ENCODE measurements at regions not wholly inside any gene's neighbourhood (a gene's known extent, or its start where the extent isn't known, plus 50 kb on each side); places are given as distances from the start of the nearest gene placed in this dataset.

DNA sequence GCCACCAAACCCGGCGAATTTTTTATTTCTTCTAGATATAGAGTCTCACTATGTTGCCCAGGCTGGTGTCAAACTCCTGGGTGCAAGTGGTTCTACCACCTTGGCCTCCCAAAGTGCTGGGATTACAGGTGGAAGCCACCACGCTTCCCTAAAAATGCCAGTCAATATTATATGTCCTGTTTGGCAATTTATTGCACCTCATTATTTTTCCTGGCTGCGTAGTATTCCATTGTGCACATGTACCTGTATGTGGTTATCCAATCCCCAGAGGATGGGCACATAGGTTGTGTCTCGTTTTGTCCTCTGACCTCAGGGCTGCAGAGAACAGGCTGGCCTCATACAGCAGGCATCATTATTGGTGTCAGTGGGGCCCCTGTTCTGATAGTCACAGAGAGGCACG lies 181.7 kb downstream of the C9orf50 start:
- DNase-seq (no peak), ATAC-seq (no peak)
- POLR2A ChIA-PET, result no interaction called here
- H3K4me1 Mint-ChIP-seq, result peaks cover 12 to 36% (median 32%) of the 10 kb centered on the region in 4 donors
- peaks cover 8 to 47% (median 35%) of the 10 kb centered on the region in 5 donors for H3K27me3 Mint-ChIP-seq
- H3K27ac Mint-ChIP-seq, result peak overlapping the region in 2 of 10 donors; percentile 44 to 54
- no peaks in the 10 kb centered on the region for H3K36me3 Mint-ChIP-seq
- peak overlapping the region in 3 of 10 donors; percentile 26 to 75 (median 29) for H3K4me3 Mint-ChIP-seq
- peaks cover 0 to 3% (median 0%) of the 10 kb centered on the region in 9 donors for H3K9me3 Mint-ChIP-seq

DNA sequence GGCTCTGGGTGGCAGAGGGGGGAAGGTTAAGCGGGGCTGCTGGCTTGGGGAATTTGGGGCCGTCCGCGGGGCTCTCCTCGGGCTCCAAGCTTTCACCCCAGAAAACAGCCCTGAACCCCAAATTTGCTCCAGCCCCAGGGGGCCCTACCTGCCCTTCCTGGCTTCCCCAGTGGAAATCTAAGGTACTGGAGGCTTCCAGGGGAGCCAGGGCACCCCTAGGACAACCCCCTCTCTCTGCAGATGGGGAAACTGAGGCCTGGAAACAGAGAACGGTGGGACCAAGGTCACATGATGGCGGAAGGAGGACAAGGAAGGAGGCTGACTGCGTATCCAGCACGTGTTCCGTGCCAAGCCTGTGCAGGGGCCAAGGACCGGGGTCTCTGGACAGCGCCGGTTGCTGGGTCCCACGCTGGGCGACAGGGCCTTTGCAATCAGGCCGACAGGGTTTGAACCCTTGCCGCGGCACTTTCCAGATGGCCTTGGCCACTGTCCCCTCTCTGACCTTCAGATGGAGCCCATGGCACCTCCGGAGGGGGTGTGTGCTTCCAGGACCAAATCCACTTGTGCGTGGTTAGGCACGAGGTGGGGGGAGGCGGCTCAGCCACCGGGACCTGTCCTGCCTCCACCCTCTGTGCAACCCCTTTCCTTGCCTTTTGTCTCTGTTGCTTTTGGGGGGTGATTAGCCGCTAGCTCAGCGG lies 183.1 kb downstream of the C9orf50 start:
- peak overlapping the region; percentile 71 to 86 (median 79) for H3K4me3 Mint-ChIP-seq
- DNase-seq (peak in 1 of 10 donors; percentile 9), ATAC-seq (peak; percentile 10 to 16)
- no peaks in the 10 kb centered on the region for H3K36me3 Mint-ChIP-seq
- H3K27me3 Mint-ChIP-seq, result peaks cover 8 to 47% (median 34%) of the 10 kb centered on the region in 5 donors
- H3K4me1 Mint-ChIP-seq, result peaks cover 12 to 36% (median 32%) of the 10 kb centered on the region in 4 donors
- POLR2A ChIA-PET, result interaction anchor here (1.5 to 3.5 kb wide), 3 partner anchors 22 to 45 kb away, joined by 5 to 26 read pairs (median 11); no protein-coding TSS in a partner anchor
- H3K27ac Mint-ChIP-seq, result peak overlapping the region in 7 of 10 donors; percentile 10 to 83 (median 41)
- H3K9me3 Mint-ChIP-seq, result peaks cover 0 to 3% (median 0%) of the 10 kb centered on the region in 9 donors

DNA sequence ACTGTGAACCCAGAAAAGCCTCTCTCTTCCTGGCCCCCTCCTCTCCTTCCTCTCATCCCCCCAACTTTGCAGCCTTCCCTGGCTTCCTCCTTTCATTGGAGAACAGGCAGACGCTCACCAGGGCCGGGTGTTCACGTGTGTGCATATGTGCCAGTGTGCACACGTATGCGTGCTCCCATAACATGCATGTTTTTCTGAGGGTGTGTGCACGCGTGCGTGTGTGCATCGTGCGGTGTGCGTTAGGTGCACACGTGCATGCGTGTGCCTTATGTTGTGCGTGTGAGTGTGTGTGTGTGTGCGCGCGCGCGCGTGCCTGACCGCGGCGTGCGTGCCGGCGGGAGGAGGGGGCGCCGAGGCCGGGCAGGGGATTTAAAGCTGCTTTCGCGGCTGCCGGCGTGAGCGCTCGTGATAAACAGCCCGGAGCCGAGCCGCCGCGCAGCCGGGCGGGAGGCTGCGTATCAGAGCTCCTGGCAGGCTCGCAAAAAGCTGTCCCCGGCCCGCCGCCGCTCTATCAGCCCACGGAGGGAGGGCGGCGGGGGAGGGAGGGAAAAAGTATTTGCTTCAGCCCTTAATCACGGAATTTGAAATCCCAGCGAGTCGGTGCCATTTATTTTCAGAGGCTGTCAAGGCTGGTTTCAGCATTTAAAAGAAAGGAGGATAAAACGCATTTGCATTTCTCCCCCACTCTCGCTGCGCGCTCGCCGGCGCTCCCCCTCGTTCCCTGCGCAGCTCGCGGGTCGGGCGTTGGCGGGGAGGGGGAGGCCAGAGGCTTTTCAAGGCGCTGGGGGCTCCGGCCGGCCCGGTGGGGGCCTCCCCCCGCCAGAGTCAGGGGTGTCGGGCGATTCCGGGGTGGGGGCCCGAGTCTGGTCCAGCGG lies 183.9 kb downstream of the C9orf50 start:
- peak overlapping the region; percentile 74 to 96 (median 89) for H3K4me3 Mint-ChIP-seq
- H3K9me3 Mint-ChIP-seq, result peaks cover 0 to 3% (median 0%) of the 10 kb centered on the region in 9 donors
- ATAC-seq (peak; percentile 78 to 83), DNase-seq (peak in 9 of 10 donors; percentile 19 to 69 (median 35))
- H3K27ac Mint-ChIP-seq, result peak overlapping the region; percentile 18 to 87 (median 72)
- H3K4me1 Mint-ChIP-seq, result peaks cover 12 to 36% (median 32%) of the 10 kb centered on the region in 4 donors
- H3K27me3 Mint-ChIP-seq, result peaks cover 8 to 47% (median 34%) of the 10 kb centered on the region in 5 donors
- POLR2A ChIA-PET, result interaction anchor here (0.6 to 3.5 kb wide), 6 partner anchors 11 to 297 kb away, joined by 3 to 26 read pairs (median 4); no protein-coding TSS in a partner anchor
- H3K36me3 Mint-ChIP-seq, result no peaks in the 10 kb centered on the region

DNA sequence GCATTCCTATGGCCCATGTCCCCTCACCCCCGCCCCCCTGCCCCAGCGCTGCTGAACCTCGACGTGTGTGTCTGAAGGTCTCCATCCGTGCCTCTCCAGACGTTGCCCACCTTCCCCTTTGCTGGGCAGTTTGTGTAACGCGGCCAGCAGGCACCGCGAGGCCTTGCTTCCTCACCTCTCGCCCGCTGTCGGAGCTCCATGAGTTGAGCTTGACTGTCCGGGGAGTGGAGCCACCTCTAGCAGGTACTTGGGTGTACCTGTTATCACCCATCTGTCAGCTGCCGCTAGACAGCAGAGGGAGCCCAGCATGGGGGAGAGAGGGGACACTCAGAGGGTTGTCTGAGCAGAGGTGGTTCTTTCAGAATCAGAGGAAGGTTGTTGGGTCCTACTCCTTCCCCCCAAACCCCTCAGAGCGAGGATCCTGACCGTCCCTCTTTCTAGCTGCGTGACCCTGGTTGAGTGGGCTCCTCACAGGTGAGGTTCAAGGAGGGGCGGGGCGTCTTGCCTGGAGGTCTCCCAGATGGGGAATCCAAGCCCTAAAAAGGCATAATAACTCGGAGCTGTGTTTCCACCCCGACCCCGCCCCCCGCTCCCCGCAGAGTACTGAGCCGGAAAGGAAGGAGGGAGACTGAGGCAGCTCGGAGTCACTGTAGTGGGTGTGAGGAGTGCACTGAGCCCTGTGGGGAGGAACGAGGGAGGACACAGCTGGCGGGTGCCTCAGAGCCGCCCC lies 184.7 kb downstream of the C9orf50 start:
- Mint-ChIP-seq H3K4me3 (peak overlapping the region in 9 of 10 donors; percentile 11 to 96 (median 86)), H3K36me3 (no peaks in the 10 kb centered on the region), H3K27me3 (peaks cover 8 to 43% (median 34%) of the 10 kb centered on the region in 5 donors), H3K9me3 (peaks cover 0 to 3% (median 0%) of the 10 kb centered on the region in 9 donors), H3K27ac (peak overlapping the region in 2 of 10 donors; percentile 61 to 84), H3K4me1 (peaks cover 12 to 36% (median 29%) of the 10 kb centered on the region in 4 donors)
- ATAC-seq (peak; percentile 8 to 16), DNase-seq (no peak)
- POLR2A ChIA-PET, result interaction anchor here (0.9 to 3.5 kb wide), 6 partner anchors 10 to 296 kb away, joined by 3 to 26 read pairs (median 4); no protein-coding TSS in a partner anchor

DNA sequence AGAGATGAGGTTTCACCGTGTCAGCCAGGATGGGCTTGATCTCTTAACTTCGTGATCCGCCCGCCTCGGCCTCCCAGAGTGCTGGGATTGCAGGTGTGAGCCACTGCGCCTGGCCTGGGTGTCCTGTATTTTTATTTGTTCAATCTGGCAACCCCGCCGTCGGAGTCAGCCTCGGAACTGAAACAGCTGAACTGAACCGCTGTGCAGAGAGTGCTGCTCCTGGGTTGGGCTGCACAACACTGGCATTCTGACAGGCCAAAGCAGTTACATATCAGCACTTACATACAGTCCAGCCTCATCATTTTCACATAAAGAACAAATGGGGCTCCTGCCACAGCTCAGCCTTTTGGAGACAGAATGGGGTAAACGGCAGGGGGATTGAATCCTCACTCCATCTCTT lies 185.6 kb downstream of the C9orf50 start:
- peak overlapping the region in 1 of 10 donors; percentile 77 for H3K27ac Mint-ChIP-seq
- peaks cover 8 to 42% (median 32%) of the 10 kb centered on the region in 5 donors for H3K27me3 Mint-ChIP-seq
- POLR2A ChIA-PET, result interaction anchor here (0.7 to 3.5 kb wide), 2 partner anchors 25 to 54 kb away, joined by 3 to 26 read pairs; no protein-coding TSS in a partner anchor
- H3K36me3 Mint-ChIP-seq, result no peaks in the 10 kb centered on the region
- H3K4me1 Mint-ChIP-seq, result peaks cover 8 to 28% (median 23%) of the 10 kb centered on the region in 4 donors
- ATAC-seq (no peak), DNase-seq (no peak)
- H3K4me3 Mint-ChIP-seq, result peak overlapping the region in 5 of 10 donors; percentile 13 to 60 (median 23)
- peaks cover 0 to 2% (median 0%) of the 10 kb centered on the region in 9 donors for H3K9me3 Mint-ChIP-seq

DNA sequence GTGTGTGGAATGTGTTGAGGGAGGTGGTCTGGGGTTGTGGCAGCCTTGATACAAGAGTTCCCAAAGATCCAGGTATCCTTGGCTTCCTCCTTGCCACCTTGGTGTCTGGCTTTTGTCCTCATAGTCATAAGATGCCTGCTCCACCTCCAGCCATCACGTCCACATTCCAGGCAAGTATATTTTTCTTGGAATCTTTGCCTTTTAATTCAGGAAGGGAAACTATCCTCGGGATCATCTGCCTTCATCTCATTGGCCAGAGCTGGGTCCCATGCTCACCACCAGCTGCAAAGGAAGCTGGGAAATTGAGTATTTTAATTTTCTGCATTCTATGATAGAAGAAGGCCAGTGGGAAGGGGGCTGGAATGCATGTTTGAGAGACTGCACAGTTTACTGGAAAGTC lies 186.7 kb downstream of the C9orf50 start:
- no peak overlapping the region for H3K4me3 Mint-ChIP-seq
- H3K9me3 Mint-ChIP-seq, result no peaks in the 10 kb centered on the region
- ATAC-seq, result no peak
- H3K4me1 Mint-ChIP-seq, result peaks cover 8 to 28% (median 22%) of the 10 kb centered on the region in 4 donors
- H3K27ac Mint-ChIP-seq, result peak overlapping the region in 1 of 10 donors; percentile 43
- no peaks in the 10 kb centered on the region for H3K36me3 Mint-ChIP-seq
- H3K27me3 Mint-ChIP-seq, result peaks cover 8 to 36% (median 24%) of the 10 kb centered on the region in 5 donors
- no peak for DNase-seq
- POLR2A ChIA-PET, result interaction anchor here (0.7 kb wide), 1 partner anchor 114 kb away, joined by 3 read pairs; no protein-coding TSS in a partner anchor

DNA sequence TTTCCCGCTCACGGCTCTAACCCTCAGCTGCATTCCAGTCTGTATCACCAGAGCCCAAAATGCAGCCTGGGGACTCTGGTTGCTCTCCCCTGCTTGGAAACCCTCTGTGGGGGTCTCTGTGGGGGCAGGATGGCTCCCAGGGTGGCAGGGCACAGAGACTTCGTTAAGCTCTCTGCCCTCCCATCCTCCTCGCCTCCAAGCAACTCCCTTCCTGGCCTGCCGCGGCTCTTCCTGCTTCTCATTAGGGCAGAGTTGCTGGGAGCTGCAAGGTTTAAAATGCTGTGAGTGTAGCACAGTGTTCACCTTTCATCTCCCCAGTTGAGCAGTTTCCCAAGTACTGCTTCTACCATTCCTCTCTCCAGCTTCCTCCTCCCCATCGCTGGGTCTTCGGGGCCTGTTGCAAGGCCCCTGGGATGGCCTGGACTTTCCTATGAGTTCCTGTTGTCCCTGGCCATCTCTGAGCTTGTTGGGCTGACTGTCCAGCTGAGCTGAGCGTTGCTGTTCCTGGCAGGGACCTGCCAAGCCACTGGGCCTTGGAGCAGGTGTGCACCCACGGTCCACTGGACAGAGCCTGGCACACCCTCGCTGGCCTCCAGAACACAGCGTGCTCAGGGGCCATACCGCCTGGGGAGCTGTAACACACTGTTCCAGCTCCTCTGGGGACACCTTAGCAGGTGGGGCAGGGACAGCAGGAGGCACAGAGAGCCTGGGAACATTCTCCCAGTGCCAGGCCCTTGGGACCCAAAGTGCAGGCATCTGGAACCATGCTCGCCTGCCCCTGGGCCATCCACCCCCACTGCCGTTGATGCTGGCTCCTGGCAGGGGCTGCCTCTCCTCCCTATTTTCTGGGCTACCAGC lies 188.4 kb downstream of the C9orf50 start:
- H3K27ac Mint-ChIP-seq, result no peak overlapping the region
- no peak overlapping the region for H3K4me3 Mint-ChIP-seq
- DNase-seq, result no peak
- POLR2A ChIA-PET, result no interaction called here
- no peak for ATAC-seq
- no peaks in the 10 kb centered on the region for H3K9me3 Mint-ChIP-seq
- no peaks in the 10 kb centered on the region for H3K36me3 Mint-ChIP-seq
- H3K4me1 Mint-ChIP-seq, result peaks cover 6 to 15% (median 8%) of the 10 kb centered on the region in 4 donors
- peaks cover 2 to 20% (median 10%) of the 10 kb centered on the region in 5 donors for H3K27me3 Mint-ChIP-seq

DNA sequence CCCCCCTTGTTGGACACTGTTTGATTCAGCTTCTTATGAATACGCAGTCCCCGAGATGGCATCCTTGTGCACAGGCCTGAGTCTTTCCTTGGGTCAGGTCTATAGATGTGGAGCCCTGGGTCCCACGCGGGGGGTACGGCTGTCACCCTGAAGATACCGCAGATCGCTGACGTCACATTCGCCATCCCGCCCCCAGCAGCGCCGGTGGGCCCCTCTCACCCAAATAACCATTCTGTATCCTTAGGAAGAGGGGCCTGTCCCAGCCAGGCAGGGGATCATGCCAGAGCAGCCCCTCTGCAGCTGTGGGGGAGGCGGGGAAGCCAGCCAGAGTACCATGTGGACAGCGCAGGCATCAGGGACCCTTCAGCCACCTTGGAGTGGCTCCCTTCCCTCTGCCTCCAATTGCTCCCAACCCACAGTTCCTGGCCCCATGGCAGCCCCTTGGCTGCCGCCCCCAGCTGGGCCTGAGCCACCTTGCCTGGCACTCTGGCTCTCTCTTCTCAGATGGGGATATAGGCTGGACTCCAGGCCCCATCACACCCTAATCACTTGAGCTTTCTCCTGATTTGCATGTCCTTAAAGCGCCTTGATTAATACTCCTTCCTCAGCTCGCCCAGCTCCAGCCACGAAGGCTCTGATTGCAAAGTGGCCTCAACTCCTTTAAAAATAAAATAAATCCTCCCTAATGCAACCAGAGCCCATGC lies 189.8 kb downstream of the C9orf50 start:
- no peaks in the 10 kb centered on the region for H3K36me3 Mint-ChIP-seq
- POLR2A ChIA-PET, result interaction anchor here (1.0 kb wide), 1 partner anchor 15 kb away, joined by 4 read pairs; no protein-coding TSS in a partner anchor
- no peak for DNase-seq
- no peak for ATAC-seq
- H3K27ac Mint-ChIP-seq, result no peak overlapping the region
- H3K9me3 Mint-ChIP-seq, result no peaks in the 10 kb centered on the region
- no peak overlapping the region for H3K4me3 Mint-ChIP-seq
- H3K4me1 Mint-ChIP-seq, result peaks cover 0 to 6% (median 0%) of the 10 kb centered on the region in 4 donors
- H3K27me3 Mint-ChIP-seq, result peaks cover 0 to 7% (median 0%) of the 10 kb centered on the region in 5 donors

DNA sequence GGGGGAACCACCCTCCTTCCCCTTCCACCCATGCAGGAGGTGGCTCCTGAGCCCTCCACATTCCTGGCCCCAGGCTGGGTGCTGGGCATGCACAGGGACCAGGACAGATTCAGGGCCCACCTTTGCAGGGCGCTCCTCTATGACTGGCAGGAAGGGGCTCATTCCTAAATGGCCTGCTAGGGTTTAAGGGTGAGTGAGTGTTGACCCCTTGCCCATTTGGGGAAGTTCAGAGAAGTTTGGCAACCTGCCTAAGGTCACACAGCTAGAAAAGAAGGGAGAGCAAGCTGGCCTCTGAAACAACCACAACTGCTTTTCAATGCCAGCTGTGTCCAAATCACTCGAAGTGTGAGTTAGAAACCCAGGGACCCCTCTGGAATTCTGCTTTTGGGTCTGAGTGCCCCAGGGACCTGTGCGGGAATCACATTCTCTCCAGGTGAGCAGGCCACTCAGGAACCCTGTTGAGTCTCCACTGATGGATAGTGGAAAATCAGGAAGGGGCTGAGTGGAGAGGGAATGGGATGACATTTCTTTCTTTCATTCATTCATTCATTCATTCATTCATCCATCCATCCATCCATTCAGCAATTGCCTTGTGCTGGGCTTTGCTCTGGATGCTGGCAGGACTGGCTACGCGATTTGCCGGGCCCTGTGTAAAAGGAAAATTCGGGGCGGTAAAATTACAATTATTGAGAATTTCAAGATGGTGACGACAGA lies 191.9 kb downstream of the C9orf50 start:
- Mint-ChIP-seq H3K4me1 (peaks cover 0 to 5% (median under 1%) of the 10 kb centered on the region in 4 donors), H3K36me3 (no peaks in the 10 kb centered on the region), H3K27ac (peak overlapping the region in 1 of 10 donors; percentile 48), H3K27me3 (no peaks in the 10 kb centered on the region), H3K4me3 (no peak overlapping the region), H3K9me3 (no peaks in the 10 kb centered on the region)
- ATAC-seq (no peak), DNase-seq (no peak)
- POLR2A ChIA-PET, result no interaction called here

DNA sequence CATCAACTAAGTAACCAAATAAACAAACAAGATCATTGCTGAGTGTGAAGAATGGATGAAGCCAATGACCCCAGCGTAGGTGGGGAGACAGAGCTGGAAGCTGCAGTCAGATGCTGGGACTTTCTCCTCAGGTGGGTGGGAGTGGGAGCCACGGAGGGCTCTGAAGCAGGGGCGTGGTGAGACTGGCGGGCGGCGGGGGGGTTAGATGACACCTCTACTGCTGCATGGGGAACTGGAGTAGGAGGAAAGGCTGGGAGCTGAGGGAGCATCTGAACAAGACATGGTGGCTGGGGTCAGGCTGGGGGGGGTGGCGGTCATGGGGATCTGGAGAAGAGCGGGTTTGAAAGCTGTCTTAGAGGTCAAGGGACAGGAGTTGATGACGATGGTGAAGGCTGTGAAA lies 193.8 kb downstream of the C9orf50 start:
- H3K4me3 Mint-ChIP-seq, result no peak overlapping the region
- H3K9me3 Mint-ChIP-seq, result no peaks in the 10 kb centered on the region
- H3K4me1 Mint-ChIP-seq, result peaks cover 5 to 24% (median 13%) of the 10 kb centered on the region in 4 donors
- peak overlapping the region in 1 of 10 donors; percentile 5 for H3K27ac Mint-ChIP-seq
- DNase-seq (no peak), ATAC-seq (no peak)
- H3K36me3 Mint-ChIP-seq, result no peaks in the 10 kb centered on the region
- POLR2A ChIA-PET, result interaction anchor here (0.6 to 1.1 kb wide), 2 partner anchors 9 to 249 kb away, joined by 4 to 5 read pairs; no protein-coding TSS in a partner anchor
- H3K27me3 Mint-ChIP-seq, result no peaks in the 10 kb centered on the region
